Hematopoietic multipotent progenitor cell treated with erythropoietin and hydrocortisone succinate and interleukin-3 and kit ligand, for 17 days (in vitro differentiated cells): ENCODE measurements at regions not wholly inside any gene's neighbourhood (a gene's known extent, or its start where the extent isn't known, plus 50 kb on each side); places are given as distances from the start of the nearest gene placed in this dataset.

Source experiments
- DNase-seq: peaks from one replicate; pipeline ENCODE4 v3.0.0-alpha.2; 2015; ENCODE audit warnings: low spot score

DNA sequence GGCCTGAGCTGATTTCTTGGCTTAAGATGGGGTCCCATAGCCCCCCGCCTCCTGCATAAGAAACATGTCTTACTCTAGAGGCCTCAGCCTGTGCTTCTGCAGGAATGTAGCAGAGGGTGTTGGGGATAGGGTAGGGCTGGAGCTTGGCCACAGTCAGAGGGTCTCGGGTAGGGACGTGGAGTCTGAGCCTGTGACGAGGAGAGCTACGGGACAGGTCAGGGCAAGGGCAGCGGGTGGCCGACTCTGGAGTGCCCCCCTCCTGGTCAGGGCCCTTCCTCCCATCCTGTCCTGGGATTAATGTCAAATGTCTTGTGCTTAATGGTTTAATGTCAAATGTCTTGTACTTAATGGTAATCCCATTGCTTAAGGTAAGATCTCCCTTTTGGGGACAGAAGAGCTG lies 130.4 kb downstream of the GLI2 start:
- no peak for DNase-seq

DNA sequence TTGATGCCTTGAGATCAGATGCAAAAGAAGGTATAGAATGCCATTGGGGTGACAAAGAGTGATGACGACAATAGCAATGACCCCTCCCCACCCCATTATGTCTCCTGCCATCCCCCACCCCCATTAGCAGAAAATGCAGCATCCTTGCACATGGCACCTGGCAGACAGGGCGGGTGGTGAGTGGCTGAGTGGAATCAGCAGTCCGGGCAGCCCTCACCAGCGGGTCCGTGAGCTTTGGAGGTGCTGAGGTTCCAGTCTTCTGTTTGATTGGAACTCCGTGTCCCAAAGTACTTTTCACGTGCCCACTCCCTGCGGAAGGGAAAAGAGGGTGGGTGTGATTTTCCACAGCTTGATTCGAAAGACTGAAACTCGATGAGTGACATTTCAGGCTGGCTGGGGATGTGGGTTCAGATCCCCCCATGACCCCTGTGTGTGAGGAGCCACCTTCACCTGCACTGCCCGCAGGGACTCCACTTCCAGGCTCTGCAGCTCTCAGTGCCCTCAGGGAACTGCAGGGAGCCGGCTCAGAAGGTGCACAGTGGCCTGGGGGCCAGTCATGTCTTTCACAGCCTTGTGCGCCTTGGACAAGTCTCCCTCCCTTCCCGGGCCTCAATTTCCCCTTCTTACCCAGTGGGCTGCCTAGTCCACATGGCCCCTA lies 130.9 kb downstream of the GLI2 start:
- DNase-seq: no peak

DNA sequence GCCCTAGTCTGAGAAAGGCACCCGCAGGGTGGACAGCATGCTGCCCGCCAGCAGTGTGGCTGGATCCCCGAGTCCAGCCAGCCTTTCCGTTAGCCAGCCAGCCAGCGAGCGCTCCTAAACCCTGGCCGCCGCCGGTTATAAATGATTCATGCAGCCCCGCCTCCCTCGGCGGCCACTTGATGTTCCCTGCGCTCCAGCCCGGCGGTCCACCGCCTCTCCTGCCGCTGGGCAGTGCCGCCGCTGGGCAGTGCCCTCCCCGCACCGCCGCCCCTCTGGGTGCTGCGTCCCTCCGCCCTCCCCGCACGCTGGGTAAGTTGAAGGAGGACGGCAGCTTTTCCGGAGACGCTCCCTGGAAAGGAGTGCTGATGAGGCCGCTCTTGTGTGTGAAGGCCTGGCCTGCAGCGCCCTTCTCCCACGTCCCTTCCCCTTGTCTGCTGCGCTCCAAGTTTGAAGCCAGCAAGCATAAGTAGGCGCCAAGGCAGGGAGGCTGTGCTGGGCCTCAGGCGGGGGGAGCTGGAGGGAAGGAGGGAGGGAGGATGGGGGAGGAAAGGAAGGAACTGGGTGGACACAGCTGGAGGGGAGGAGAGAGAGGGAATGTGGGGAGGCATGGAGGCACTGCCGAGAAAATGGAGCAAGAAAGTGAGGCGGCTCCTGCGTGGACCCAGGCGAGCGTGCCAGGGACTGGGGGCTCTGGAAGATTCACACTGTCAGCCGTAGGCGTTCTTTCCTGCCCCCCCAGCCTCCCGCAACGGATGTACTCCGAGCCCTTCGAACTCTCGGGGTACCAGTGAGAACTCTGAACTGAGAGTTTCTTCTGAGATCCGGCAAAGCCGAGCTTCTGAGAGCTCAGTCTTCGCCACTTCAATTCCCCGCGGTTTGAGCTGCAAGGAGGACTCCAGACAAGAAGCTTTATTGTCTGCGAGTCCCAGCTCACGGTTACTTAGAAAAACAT lies 131.9 kb downstream of the GLI2 start:
- no peak for DNase-seq

DNA sequence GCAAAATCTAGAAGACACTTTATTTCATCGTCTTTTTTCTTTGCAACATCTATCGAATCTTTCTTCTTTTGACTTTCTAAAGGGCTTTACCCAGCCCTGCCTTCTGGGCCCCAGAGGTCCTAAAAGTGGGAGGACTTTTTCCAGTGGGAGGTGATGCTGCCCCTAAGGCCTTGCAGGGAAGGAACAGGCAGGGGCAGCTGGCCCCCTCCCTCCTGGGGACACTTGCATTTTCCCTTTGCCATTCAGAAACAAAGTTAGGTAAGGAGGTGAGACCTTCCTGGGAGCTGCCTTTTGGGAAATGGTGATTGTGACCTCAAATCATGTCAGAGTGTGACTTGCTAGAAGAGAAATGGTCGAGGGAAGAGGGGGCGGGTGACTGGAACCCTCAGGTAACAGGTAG lies 132.7 kb downstream of the GLI2 start:
- no peak for DNase-seq

DNA sequence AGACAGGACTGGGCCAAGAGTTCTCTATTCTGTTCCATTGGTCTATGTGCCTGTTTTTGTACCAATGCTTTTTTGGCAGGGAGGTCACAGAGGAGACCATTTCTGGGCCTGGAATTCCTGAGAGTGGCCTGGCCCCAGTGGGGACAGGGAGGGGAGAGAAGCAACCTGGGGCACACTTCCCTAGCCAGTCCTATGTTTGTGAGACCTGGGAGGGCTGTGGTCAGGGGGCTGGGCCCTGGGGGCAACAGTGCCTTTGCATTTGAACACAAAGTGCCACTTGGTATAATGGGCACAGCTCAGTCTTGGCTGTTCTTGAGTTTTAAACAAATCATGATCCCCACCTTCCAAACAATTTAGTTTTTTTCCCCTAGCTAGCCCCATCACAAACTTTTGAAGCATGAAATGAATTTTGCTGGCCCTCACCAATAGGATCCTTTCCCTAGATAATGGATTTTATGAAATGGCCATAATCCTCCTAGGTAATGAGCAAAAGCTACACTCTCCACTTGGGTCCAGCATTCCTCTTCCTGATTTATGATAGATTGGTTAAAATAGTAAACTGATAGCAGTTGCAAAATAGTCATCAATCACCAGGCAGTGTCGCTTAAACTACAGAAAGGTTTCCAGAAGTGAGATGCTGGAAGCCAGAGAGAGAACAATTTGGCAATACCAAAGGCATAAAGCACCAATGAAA lies 133.5 kb downstream of the GLI2 start:
- DNase-seq: no peak

DNA sequence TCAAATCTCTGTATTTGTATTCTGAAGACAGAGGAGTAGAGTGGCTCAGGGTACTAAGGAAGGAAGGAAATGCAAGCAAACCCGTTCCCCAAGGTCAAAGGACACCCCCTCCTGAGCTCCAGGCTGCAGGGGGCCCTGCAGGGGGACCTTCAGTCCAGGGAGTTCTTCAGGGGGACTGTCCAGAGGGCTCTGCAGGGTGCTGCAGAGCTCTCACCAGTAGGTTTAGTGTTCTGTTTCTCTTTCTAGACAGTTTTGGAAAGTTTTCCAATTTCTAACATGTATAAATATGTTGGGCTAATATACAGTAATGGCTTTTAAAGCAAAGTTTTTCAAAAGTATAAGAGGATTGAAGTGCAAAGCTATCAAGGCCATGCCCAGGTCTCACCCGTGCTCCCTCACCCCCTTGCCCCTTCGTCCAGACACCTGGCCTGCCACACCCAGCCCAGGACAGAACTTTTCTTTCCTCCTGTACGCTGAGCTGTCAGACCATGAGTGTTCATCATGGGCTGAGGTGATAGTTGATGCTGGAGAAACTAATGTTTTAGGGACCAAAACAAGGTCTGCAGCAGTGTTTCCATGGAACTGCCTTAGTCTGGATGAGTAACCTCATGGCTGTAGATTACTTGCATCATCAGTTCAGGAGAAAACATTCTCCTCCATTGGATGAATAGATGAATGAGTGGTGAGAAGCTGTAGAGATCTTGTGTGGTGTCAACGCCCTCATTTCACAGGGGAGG lies 134.2 kb downstream of the GLI2 start:
- no peak for DNase-seq

DNA sequence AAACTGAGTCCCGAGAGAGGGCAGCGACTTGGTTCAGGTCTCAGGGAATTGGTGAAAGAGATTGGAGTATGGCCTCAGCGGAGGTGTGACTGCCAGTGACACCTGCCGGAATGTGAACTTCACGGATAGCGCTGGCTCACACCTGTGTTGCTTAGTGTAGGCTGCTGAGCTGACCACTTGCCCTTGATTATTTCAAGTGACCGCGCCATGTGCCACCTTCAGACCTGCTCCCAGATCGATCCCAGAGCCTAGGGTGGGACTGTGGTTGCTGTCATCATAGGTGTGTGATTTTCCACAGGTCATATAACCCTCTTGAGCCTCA lies 134.8 kb downstream of the GLI2 start:
- no peak for DNase-seq

DNA sequence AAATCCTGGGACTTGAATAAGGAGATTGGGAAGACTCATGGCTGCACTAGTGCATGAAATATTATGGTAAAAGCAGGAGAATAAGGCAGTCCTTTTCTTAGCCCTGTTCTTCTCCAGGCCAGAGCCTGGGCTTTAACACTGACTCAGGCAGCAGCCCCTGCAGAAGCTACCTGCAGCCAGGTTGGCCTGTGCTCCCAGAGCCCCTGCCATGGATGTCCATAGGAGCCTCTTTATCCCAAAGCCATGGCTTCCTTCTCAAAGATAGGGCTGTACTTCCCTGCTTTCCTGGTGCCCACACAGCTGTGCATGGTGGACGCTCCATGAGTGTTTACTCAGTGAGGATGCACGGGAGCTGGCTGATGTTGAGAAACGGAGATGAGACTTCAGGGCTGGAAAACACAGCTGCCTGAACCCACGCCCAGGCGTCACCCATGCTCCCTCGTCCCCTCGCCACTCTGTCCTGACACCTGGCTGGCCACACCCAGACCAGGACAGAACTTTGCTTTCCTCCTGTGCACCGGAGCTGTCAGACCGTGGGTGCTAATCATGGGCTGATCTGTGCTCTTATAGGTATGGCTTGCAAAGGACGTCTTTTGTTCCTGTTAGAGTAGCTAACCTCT lies 135.5 kb downstream of the GLI2 start:
- DNase-seq: no peak

DNA sequence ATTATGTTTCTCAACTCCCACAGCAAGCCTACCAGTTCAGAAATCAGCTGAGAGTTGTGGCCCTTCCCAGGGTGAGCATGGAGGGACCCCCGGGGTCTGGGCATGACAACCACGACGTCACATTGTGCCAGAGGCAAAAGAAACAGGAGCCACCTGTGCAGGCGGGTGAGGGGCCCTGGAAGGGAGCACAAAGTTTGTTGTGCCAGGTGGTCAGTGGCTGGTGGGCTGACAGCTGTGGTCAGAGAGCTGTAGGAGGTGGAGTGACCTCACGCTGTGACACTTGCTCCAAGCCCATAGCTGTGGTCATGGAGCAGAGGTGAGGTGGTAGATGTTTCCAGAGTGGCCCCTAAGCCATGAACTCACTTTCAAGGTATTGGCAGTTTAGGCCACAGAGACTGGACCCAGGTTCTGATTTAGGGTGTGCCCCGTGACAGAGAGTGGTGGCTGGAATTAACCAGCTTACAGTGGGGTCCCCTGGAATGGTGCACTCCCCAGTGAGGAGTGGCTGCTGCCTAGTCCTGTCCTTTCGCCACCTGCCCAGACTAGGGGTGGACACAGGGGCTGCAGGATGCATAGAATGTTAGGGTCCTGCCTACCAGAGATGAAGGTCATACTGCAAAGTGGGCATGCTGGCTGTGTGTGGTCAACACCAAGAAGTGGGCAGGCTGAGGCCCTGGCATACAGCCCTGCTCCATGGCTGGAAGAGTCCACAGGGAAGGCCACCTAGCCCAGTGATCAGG lies 136.4 kb downstream of the GLI2 start:
- no peak for DNase-seq

DNA sequence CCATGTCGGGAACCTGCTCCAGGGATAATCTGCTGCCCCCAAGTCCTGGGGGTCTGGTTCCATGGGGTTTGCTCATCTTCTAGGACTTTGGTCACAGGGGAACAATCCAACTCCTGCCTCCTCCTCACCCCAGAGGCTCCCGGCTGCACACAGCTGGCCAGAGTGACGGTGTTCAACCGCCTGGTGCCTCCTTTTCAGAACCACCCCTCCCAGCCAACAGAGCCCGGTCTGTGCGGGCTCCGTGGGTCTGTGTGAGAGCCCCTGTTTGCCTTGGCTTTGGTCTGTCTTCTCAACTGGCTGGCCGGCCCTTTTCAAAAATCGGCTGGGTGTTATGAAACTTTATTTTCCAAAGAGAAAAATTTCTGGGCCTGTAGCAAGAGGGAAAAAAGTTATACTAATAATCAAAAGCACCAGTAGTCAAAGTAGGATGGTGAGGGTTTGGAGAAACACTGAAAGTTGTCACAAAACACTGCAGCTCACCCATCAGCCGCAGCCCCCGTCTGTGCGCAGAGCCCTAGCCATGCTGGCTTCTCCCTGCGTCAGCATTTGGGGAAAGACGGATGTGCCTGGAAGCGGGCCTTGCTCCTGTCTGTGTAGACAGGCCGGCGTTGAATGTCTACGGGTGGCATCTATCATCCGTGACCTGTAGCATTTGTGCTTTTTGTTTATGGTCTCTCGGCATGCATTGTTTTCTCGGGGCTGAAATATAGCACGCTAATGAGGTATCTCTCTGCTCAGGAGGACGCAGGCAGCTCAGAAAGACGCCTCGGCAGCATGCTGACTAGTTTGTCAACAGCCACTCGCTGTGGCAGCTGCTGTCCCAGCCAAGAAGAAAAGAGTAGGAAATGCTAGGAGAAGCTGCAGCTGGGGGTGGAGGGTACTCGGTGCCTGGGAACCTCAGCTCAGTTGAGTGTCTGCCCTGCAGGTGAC lies 138.6 kb downstream of the GLI2 start:
- DNase-seq: no peak

DNA sequence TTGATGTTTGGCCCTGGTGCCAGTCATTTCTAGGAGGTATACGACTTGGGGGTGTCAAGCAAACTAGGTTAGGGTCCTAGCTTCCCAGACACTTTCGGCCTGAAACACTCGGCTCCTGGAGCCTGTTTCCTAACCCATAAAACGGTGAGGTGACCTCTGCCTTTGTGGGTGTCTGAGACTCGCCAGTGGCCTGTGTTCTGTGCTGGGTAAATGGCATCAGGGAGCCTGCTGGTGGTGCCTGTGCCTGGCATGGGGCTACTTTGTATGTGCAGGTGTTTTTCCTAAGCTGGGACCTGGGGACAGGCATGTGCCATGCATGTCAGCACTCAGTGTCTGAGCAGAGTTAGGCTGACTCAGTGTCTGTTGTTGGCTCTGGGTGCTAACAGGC lies 139.2 kb downstream of the GLI2 start:
- no peak for DNase-seq

DNA sequence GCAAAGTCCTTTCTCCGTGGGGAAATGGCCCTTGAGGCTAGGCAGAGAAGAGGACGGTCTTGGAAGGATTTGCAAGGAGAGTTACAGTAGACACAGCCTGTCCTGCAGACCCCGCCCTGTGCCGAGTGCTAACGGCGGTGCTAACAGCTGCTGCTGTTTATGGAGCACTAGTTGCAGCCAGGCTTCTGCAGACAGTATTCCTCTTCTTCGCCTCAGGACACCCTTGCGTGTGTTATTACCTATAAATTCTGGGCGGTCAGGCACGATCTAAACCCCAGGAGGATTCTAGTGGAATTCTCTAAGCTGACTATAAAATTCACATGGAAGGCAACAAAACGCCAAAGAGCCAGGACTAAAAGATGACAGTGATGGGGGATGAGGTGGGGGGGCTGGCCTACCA lies 139.8 kb downstream of the GLI2 start:
- DNase-seq: no peak

DNA sequence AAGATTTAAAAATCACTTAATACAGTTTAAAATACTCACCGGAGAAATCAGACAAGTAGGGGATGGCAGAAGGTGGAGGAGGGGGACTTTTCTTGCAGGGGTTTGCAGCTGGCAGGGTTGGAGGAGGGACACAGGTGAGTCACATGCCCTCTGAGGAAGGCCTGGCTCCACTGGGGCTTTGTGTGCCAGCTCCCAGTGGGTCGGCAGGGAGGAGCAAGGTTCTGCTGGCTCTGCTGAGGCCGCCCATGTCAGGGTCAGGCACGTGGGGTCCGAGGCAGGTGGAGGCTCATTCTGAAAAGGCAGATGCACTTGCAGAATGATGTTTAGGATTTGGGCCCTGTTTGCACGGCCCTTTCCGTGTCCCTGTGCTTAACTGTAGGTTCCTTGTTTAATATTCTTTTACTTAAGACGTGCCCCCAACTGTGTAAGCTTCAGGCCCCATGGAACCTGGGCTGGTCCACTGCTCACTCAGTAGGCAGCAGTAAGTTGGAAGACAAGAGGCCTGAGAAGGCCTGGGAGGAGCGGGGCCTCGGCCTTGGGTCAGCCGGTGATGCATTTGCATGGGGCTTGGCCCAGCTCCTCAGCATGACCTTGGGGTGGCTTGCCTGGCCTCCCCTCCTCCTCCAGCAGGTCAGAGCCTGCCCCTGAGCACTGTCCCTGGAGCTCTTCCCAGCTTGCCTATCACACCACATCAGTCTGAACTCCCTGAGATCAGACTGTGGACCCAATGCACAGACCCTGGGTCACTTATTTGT lies 141.0 kb downstream of the GLI2 start:
- DNase-seq: no peak

DNA sequence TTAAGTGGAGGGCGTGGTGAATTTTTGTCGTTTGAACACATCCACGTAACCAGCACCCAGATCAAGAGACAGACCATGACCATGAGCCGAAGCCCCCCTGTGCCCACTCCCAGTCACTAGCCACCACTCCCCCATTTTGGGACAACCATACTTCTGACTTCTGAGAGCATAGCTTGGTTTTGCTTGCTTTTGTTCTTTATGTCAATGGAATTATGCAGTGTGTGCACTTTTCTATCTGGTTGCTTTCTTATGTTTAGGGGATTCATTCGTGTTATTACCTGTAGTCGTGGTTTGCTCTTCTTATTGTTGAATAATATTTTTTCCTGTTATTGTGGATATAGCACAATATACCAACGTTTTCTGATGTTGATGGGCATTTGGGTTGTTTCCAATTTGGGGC lies 141.7 kb downstream of the GLI2 start:
- no peak for DNase-seq

DNA sequence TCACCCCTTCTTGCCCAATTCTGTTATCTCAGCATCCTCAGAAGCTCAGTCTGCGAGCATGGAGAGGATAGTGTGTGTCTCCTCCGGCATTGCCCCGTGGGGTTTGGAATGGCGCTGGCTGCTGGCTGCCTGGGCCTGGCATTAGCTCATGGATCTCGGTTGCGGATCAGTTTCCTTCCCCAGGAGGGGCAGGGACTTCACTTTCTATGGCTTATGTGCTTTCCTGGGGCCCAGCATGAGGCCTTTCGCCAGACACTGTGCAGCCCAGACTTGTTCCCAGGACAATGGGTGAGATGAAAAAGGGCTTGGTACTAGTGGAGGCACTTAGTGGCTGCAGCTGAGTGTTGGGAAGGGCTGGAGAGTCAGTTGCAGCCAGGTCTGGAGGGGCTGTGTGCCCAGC lies 143.3 kb downstream of the GLI2 start:
- DNase-seq: no peak

DNA sequence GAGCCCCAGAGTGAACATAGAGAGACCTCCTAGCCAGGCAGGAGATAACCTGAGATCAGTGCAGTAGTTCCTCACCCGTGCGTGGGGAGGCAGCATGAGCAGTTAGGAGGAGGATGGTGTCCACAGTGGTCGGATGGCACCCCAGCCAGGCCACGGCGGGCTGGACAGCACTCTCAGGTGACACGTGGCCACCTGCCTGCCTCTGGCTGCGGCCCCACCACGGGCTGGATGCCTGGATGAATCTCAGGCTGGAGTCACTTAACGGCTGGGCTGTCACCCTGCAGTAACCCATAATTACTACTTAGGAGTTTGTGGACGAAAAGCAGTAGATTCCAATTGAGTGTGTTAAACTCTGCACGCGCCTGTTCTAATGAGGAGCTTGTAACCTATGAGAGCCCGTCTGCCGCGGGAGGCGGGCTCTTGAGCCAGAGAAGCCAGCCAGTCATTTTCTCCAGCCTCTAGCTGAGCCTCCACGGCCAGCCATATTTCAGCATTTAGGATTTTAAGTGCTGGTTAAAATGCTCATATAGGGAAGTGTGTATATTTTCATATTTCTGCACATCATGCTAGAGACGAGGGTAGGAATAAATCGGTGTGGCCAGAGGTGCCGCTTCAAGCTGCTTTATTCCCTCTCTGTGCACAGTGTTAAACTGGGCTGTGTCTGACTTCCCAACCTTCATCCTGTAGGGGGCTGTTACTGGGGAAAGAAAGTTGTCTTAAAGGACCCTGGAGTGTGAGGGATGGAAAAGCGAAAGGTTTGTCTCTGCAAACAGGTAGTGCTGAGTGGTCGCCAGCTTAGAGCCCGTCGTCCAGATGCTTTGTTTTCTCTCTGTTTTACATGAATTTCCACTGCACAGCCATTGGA lies 144.0 kb downstream of the GLI2 start:
- DNase-seq: no peak

DNA sequence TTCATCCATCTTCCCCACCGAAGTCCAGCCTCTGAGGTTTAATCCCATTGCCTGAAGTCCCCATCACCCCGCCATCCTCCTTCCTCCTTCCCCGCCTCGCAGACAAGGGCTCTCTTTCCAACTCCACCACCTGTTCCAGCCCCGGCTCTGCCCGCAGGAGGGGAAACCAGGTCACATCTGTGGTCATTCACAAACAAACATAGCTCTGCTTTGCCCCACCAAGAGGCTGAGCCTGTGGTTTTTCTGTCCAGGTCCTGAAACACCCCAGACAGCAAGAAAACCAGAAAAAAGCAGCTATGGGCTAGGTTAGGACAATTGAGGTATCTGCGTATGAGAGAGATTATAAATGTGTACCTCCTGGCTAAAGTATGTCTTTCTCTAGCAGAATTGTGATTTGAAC lies 144.7 kb downstream of the GLI2 start:
- no peak for DNase-seq

DNA sequence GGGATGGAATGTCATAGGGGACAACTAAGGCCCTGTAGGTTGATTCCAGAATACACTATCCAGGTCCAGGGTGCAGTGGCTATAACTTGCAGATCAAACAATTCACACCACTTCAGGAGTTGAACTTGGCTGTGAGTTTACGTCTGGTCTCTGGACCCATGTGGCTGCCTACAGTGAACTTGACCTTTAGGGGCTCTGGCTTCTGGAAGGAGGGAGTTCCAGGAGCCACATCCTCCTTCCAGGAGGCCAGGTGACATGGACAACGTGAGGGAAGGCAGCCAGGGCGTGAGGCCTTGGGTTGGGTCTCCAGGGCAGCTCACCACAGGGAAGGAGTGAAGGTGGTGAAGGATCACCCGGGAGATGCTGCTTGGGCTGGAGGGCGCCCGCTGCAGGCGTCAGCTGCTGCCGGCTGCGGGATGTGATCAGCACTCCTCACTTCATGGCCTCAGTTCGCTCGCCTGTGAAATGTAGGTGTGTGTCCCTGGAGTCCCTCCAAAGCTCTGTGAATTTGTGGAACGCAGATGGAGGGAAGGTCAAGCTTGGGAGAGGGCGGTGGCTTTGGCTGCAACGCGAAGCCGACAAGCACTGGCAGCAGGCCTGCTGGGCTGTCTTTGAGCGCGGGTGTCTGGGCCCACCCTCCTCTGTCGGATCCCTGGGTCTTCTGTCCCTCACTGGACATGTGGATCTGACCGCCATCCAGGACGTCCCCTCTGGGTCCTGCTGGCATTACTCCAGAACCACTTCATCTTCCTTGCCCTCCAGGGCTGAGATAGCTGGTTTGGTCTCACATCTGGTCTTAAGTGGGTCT lies 146.5 kb downstream of the GLI2 start:
- DNase-seq: no peak
